Gastroesophageal sphincter (tissue), 4 donors: ENCODE measurements at regions not wholly inside any gene's neighbourhood (a gene's known extent, or its start where the extent isn't known, plus 50 kb on each side); places are given as distances from the start of the nearest gene placed in this dataset.

ENCODE experiments used
- ATAC-seq: fragments of 150-250 bp; one replicate; pipeline ENCODE4 v1.9.1; 2016; ENCODE audit warnings: mild to moderate bottlenecking, moderate library complexity
- H3K27ac ChIP-seq, 4 donors: fragments of 200-600 bp; sonication (generic) in 3 of 4; 1 replicate in 3 of 4; 2 replicates in 1 of 4; pipeline ENCODE4 v1.5.1; 2016 to 2019
- H3K27me3 ChIP-seq: fragments of 200-600 bp; sonication (generic); one replicate; pipeline ENCODE4 v1.5.1; 2019
- H3K36me3 ChIP-seq, 2 donors: fragments of 200-600 bp; sonication (generic); one replicate each; pipeline ENCODE4 v1.5.1; 2019; ENCODE audit warnings: control low read depth in 1 of 2
- H3K4me1 ChIP-seq, 3 donors: fragments of 200-600 bp; sonication (generic); 1 replicate in 2 of 3; 2 replicates in 1 of 3; pipeline ENCODE4 v1.5.1; 2016 to 2019; ENCODE audit warnings: control low read depth in 2 of 3
- H3K4me3 ChIP-seq, 2 donors: fragments of 200-600 bp; sonication (generic); one replicate each; pipeline ENCODE4 v1.5.1; 2019; ENCODE audit warnings: mild to moderate bottlenecking in 1 of 2, moderate library complexity in 1 of 2
- H3K9me3 ChIP-seq, 3 donors: fragments of 200-600 bp; sonication (generic); one replicate each; pipeline ENCODE4 v1.5.1; 2017 to 2019; ENCODE audit warnings: control low read depth in 2 of 3
- EP300 ChIP-seq: sonication (generic); formaldehyde crosslinking; IDR thresholded peaks from one replicate; pipeline ENCODE4 v1.6.1; 2017; ENCODE audit warnings: antibody characterized with exemption, mild to moderate bottlenecking
- POLR2A ChIP-seq, 2 donors: fragments of 450-650 bp; IDR thresholded peaks; one replicate each; pipeline ENCODE4 v1.6.1; 2017; ENCODE audit warnings: antibody characterized with exemption in 2 of 2, mild to moderate bottlenecking in 2 of 2, moderate library complexity in 1 of 2
- POLR2AphosphoS5 ChIP-seq: sonication (generic); formaldehyde crosslinking; IDR thresholded peaks from one replicate; pipeline ENCODE4 v1.6.1; 2017; ENCODE audit warnings: antibody characterized with exemption
- WGBS, 2 donors: methylation state at CpG; one replicate each; pipeline ENCODE4 v1.1.5; 2018; ENCODE audit warnings: low coverage in 1 of 2; 5-methylcytosine and 5-hydroxymethylcytosine counted together
- TF ChIP-seq, protein P1 (sequence below), 4 experiments: fragments of 200-600 bp in 2 of 4; fragments of 450-650 bp in 2 of 4; sonication (generic) in 1 of 4; IDR thresholded peaks; one replicate each; pipeline ENCODE4 v1.5.1; 2017 to 2019; ENCODE audit warnings: antibody characterized with exemption in 4 of 4, mild to moderate bottlenecking in 2 of 4, moderate library complexity in 2 of 4

DNA sequence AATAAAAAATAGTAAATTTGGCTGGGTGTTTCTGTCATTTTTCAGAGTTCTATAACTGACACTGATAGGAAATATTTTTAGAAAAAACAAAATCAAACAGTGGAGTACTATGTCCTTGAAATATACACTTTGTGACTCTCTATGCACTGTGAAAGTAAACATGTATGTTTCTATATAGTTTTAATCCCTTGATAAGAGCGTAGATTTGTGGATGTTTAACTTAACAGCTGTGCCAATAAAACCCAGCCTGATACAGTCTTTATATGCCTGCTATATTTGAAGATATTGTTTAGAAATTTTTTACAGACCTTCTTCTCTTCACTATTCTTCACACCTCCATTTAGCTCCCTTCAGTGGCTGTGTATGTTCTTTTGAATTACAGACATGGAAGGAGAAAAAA, 473.3 kb upstream of the FZD8 start:
- Histone ChIP-seq H3K9me3 (no peaks in the 10 kb centered on the region), H3K27ac (no peak overlapping the region), H3K36me3 (no peaks in the 10 kb centered on the region), H3K4me1 (peaks cover 3 to 47% (median 11%) of the 10 kb centered on the region in 3 donors), H3K27me3 (no peaks in the 10 kb centered on the region), H3K4me3 (no peak overlapping the region)
- ATAC-seq = no peak
- TF ChIP-seq POLR2AphosphoS5 = no peak
- TF ChIP-seq EP300 = no peak
- no peak for TF ChIP-seq POLR2A (IDR thresholded peaks at IDR 0.05)
- TF ChIP-seq, protein P1, sequence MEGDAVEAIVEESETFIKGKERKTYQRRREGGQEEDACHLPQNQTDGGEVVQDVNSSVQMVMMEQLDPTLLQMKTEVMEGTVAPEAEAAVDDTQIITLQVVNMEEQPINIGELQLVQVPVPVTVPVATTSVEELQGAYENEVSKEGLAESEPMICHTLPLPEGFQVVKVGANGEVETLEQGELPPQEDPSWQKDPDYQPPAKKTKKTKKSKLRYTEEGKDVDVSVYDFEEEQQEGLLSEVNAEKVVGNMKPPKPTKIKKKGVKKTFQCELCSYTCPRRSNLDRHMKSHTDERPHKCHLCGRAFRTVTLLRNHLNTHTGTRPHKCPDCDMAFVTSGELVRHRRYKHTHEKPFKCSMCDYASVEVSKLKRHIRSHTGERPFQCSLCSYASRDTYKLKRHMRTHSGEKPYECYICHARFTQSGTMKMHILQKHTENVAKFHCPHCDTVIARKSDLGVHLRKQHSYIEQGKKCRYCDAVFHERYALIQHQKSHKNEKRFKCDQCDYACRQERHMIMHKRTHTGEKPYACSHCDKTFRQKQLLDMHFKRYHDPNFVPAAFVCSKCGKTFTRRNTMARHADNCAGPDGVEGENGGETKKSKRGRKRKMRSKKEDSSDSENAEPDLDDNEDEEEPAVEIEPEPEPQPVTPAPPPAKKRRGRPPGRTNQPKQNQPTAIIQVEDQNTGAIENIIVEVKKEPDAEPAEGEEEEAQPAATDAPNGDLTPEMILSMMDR (IDR thresholded peaks at IDR 0.05) = no peak
- 78 to 89% methylated on average over 1 of the region's 1 CpG for WGBS, 2 donors

DNA sequence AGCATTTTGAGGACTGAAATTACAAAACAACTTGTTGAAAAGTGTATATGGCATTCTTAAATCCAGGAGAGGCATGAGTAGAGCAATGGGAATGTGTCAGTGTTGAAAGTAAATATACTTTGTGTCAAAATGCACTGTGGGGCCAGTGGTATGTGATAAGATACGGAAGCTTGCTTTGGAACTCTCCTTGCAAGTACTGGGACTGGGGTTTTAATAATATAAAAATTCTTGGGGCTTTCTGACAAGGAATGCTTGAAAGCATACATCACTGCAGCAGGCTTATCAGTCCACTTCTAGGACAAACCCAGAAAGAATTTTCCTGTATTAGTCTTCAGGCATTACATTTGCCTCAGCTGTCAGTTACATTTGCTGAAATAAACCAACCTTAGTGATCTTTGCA, 472.8 kb upstream of the FZD8 start:
- TF ChIP-seq POLR2A (IDR thresholded peaks at IDR 0.05) = no peak
- TF ChIP-seq, protein P1 (IDR thresholded peaks at IDR 0.05) = no peak
- no peak for TF ChIP-seq EP300
- 33 to 80% methylated on average over 1 of the region's 1 CpG for WGBS, 2 donors
- H3K27ac ChIP-seq = no peak overlapping the region
- no peak overlapping the region for H3K4me3 ChIP-seq
- ATAC-seq = no peak
- H3K36me3 ChIP-seq = no peaks in the 10 kb centered on the region
- H3K9me3 ChIP-seq = no peaks in the 10 kb centered on the region
- no peaks in the 10 kb centered on the region for H3K27me3 ChIP-seq
- H3K4me1 ChIP-seq = peaks cover 3 to 43% (median 11%) of the 10 kb centered on the region in 3 donors

DNA sequence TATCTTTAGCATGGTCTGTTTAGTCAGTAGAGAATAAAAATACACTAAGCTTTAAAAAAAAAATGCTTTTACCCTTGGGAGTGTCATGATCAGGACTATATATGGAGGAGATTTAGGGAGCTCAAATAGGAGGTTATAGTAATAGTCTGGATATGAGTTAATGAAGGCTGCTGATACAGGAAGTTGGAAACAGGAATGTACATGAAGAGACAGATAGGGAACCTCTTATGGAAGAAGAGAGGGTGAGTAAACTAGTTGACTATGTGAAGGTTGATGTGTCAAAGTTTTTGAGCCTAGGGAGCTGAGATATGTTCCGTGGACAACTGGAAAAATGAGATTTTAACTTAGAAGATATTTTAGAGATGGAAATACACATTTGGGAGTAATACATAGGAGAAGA, 472.0 kb upstream of the FZD8 start:
- ATAC-seq = no peak
- WGBS, 2 donors = 50 to 60% methylated on average over 1 of the region's 1 CpG
- TF ChIP-seq POLR2A (IDR thresholded peaks at IDR 0.05) = no peak
- TF ChIP-seq EP300 = no peak
- TF ChIP-seq, protein P1 (IDR thresholded peaks at IDR 0.05) = no peak
- no peak for TF ChIP-seq POLR2AphosphoS5
- Histone ChIP-seq H3K27ac (no peak overlapping the region), H3K4me1 (peaks cover under 1 to 35% (median 11%) of the 10 kb centered on the region in 3 donors), H3K9me3 (no peaks in the 10 kb centered on the region), H3K27me3 (no peaks in the 10 kb centered on the region), H3K4me3 (no peak overlapping the region), H3K36me3 (no peaks in the 10 kb centered on the region)

DNA sequence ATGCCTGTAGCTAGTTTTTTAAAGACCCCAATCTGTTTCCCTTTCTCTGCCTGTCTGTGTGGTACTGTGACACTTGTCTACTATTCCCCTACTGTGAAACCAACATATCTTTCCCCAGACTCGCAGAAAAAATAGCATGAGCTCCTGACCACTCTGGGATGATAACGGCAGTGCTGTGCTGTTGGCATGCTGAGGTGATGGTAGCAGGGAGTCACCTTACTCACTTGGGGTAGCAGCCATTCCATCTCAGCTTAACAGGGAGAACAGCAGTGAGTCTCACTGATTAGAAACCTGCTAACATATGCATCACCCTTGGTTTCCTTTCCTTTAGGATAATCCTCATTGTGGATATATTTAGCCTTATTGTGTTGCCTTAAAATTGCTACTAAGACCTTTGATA, 469.6 kb upstream of the FZD8 start:
- no peak for ATAC-seq
- H3K27me3 ChIP-seq = no peaks in the 10 kb centered on the region
- peaks cover 0 to 11% (median 1%) of the 10 kb centered on the region in 3 donors for H3K4me1 ChIP-seq
- H3K36me3 ChIP-seq = no peaks in the 10 kb centered on the region
- no peak overlapping the region for H3K27ac ChIP-seq
- WGBS, 2 donors = 80% methylated on average over 2 of the region's 2 CpGs; no CpG with 5 or more reads in 1 of the 2 donors
- no peaks in the 10 kb centered on the region for H3K9me3 ChIP-seq
- no peak for TF ChIP-seq POLR2A (IDR thresholded peaks at IDR 0.05)
- TF ChIP-seq POLR2AphosphoS5 = no peak
- TF ChIP-seq, protein P1 (IDR thresholded peaks at IDR 0.05) = no peak
- no peak for TF ChIP-seq EP300
- no peak overlapping the region for H3K4me3 ChIP-seq

DNA sequence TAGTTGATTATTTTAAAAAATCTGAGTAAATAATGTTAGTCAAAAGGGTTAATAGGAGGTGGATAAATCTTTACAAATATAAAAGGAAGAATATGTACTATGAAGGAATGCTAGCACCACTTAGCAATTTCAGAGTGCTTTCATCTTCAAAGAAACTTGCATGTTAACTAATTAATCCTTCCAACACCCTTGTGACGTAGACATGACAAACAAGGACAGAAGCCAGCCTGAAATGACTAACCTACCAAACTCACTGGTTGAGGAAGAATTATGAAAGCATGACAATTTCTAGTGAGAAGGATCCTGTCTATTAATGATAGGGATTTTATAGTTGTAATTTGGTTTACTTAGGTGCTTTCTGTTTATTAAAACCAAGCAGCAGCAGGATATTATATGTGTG, 468.0 kb upstream of the FZD8 start:
- no peak overlapping the region for H3K4me3 ChIP-seq
- H3K27me3 ChIP-seq = no peaks in the 10 kb centered on the region
- H3K27ac ChIP-seq = no peak overlapping the region
- H3K9me3 ChIP-seq = no peaks in the 10 kb centered on the region
- H3K36me3 ChIP-seq = no peaks in the 10 kb centered on the region
- TF ChIP-seq POLR2A (IDR thresholded peaks at IDR 0.05) (no peak), POLR2AphosphoS5 (no peak), EP300 (no peak)
- TF ChIP-seq, protein P1 (IDR thresholded peaks at IDR 0.05) = no peak
- no peak for ATAC-seq
- no peaks in the 10 kb centered on the region for H3K4me1 ChIP-seq
- WGBS, 2 donors = 67 to 83% methylated on average over 1 of the region's 1 CpG
